AG04449 (cell line): ENCODE measurements at regions not wholly inside any gene's neighbourhood (a gene's known extent, or its start where the extent isn't known, plus 50 kb on each side); places are given as distances from the start of the nearest gene placed in this dataset.
"Not testable (repeated sequence)": the region's sequence is repeated elsewhere in the genome, so short reads cannot be mapped to it uniquely, and the experiment has no call there.

ENCODE experiments used
- CTCF ChIA-PET: fragments of 350-600 bp; formaldehyde crosslinking; extraction: SDS; loops from one replicate; lab custom pipeline; 2021; ENCODE audit warnings: antibody characterized with exemption; lab: Yijun Ruan, JAX
- POLR2A ChIA-PET: fragments of 400-600, 350-600 bp; formaldehyde crosslinking; extraction: SDS; loops from one replicate; lab custom pipeline; 2020; ENCODE audit warnings: antibody characterized with exemption, inconsistent platforms; lab: Yijun Ruan, JAX
- DNase-seq: peaks from one replicate; pipeline ENCODE4 v3.0.0-alpha.2; 2010; ENCODE audit warnings: low read depth, low spot score
- H3K4me3 ChIP-seq: 2 replicates; pipeline ENCODE4 v1.5.1; 2011; ENCODE audit warnings: low read depth, mild to moderate bottlenecking, control low read depth, low read length
- TF ChIP-seq, protein P1 (sequence below): IDR thresholded peaks from one replicate; pipeline ENCODE4 v1.5.1; 2011; ENCODE audit warnings: mild to moderate bottlenecking, moderate library complexity, low read length, control low read depth, inconsistent platforms; ENCODE audit not compliant: insufficient read depth; ENCODE audit errors: missing control alignments

GRCh38 chr21:17264182-17264581 lies 248.7 kb upstream of the CXADR start:
- H3K4me3 ChIP-seq = no peak overlapping the region
- no peak for DNase-seq
- CTCF ChIA-PET = no interaction called here
- TF ChIP-seq, protein P1, sequence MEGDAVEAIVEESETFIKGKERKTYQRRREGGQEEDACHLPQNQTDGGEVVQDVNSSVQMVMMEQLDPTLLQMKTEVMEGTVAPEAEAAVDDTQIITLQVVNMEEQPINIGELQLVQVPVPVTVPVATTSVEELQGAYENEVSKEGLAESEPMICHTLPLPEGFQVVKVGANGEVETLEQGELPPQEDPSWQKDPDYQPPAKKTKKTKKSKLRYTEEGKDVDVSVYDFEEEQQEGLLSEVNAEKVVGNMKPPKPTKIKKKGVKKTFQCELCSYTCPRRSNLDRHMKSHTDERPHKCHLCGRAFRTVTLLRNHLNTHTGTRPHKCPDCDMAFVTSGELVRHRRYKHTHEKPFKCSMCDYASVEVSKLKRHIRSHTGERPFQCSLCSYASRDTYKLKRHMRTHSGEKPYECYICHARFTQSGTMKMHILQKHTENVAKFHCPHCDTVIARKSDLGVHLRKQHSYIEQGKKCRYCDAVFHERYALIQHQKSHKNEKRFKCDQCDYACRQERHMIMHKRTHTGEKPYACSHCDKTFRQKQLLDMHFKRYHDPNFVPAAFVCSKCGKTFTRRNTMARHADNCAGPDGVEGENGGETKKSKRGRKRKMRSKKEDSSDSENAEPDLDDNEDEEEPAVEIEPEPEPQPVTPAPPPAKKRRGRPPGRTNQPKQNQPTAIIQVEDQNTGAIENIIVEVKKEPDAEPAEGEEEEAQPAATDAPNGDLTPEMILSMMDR = no peak
- POLR2A ChIA-PET = no interaction called here

DNA sequence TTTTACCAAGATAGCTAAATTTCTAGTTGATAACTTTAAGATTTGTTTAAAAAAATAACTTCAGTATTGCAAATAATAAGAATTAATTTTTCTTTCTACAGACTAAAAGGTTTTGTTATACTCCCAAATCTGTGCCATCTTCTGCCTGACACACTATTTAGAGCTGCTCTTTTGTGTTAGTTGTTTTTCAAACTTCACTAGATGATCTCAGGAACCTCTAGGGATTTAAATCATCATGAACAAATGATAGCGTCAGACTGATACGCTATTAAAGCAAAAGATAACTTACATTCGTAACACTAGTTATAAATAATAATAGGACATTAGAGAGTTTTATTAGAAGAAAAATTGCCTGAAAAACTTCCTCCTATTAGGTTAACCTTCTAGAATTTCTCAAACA lies 243.1 kb upstream of the CXADR start:
- POLR2A ChIA-PET = no interaction called here
- no peak overlapping the region for H3K4me3 ChIP-seq
- CTCF ChIA-PET = interaction anchor here (1.6 kb wide), 1 partner anchor 1267 kb away, joined by 3 read pairs; no protein-coding TSS in a partner anchor
- DNase-seq = no peak
- TF ChIP-seq, protein P1 = no peak

- H3K4me3 ChIP-seq = no peak overlapping the region
- TF ChIP-seq, protein P1 = no peak
- CTCF ChIA-PET = interaction anchor here (1.6 kb wide), 1 partner anchor 1267 kb away, joined by 3 read pairs; no protein-coding TSS in a partner anchor
- POLR2A ChIA-PET = no interaction called here
- no peak for DNase-seq
Observed at GRCh38 chr21:17270229-17270628, 242.6 kb upstream of the CXADR start.

GRCh38 chr21:17279663-17280062 lies 233.2 kb upstream of the CXADR start:
- no peak overlapping the region for H3K4me3 ChIP-seq
- CTCF ChIA-PET = no interaction called here
- no peak for DNase-seq
- POLR2A ChIA-PET = no interaction called here
- TF ChIP-seq, protein P1 = no peak

GRCh38 chr21:17293016-17293562 lies 219.8 kb upstream of the CXADR start:
- CTCF ChIA-PET, DNase-seq, POLR2A ChIA-PET, H3K4me3 ChIP-seq: not testable (repeated sequence)

DNA sequence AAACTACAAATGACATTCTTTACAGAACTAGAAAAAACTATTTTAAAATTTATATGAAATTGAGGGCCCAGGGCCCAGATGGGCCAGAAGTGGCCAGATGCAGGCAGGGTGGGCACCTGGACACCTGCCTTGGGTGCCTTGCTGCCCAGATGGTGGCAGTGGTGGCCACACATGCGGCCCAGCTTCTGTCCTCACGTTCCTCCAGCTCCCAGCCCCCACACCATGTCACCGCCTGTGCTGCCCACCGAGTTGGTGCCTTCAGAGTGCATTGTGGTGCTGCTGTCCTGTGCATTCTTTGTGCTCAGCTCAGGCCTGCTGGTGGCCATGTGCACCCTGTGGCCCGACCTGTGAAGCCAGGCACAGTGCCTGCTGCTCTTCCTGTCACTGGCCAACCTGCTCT lies 216.8 kb upstream of the CXADR start:
- H3K4me3 ChIP-seq = no peak overlapping the region
- ChIA-PET CTCF (no interaction called here), POLR2A (no interaction called here)
- DNase-seq = no peak
- TF ChIP-seq, protein P1 = no peak

DNA sequence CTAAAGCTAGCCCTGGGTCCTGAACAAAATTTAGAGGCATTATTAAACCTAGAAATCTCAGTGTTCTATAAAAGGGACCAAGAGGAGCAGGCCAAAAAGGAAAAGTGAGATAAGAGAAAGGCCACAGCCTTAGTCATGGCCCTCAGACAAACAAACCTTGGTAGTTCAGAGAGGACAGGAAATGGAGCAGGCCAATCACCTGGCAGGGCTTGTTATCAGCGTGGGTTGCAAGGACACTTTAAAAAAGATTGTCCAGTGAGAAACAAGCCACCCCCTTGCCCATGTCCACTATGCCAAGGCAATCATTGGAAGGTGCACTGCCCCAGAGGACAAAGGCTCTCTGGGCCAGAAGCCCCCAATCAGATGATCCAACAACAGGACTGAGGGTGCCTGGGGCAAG lies 213.3 kb upstream of the CXADR start:
- POLR2A ChIA-PET, CTCF ChIA-PET, H3K4me3 ChIP-seq, DNase-seq: not testable (repeated sequence)

GRCh38 chr21:17327715-17328114 lies 185.1 kb upstream of the CXADR start:
- CTCF ChIA-PET, DNase-seq, H3K4me3 ChIP-seq, POLR2A ChIA-PET: not testable (repeated sequence)
